ENCODE measurements at regions not wholly inside any gene's neighbourhood (a gene's known extent, or its start where the extent isn't known, plus 50 kb on each side); places are given as distances from the start of the nearest gene placed in this dataset.

GRCh38 chr4:57333684-57334083 lies 223.5 kb upstream of the IGFBP7 start:
- Histone ChIP-seq H3K27me3 (ENCODE audit: control insufficient read depth, insufficient read depth, low read length) (no peaks in the 10 kb centered on the region), H3K4me3 (ENCODE audit: low read depth, low read length) (no peak overlapping the region), H3K36me3 (ENCODE audit: control insufficient read depth, insufficient read depth, low read length) (no peaks in the 10 kb centered on the region)
- no peak for DNase-seq (ENCODE audit: low read depth)
- no peak for FAIRE-seq
- no peak for TF ChIP-seq CTCF (IDR thresholded peaks at IDR 0.05; ENCODE audit: insufficient read depth, low read length, severe bottlenecking)

GRCh38 chr4:57331959-57332358 lies 221.8 kb upstream of the IGFBP7 start:
- no peak for FAIRE-seq
- no peak for TF ChIP-seq CTCF (IDR thresholded peaks at IDR 0.05; ENCODE audit: insufficient read depth, low read length, severe bottlenecking)
- no peak for DNase-seq (ENCODE audit: low read depth)
- H3K4me3 ChIP-seq (ENCODE audit: low read depth, low read length): no peak overlapping the region
- no peaks in the 10 kb centered on the region for H3K36me3 ChIP-seq (ENCODE audit: control insufficient read depth, insufficient read depth, low read length)
- no peaks in the 10 kb centered on the region for H3K27me3 ChIP-seq (ENCODE audit: control insufficient read depth, insufficient read depth, low read length)

- FAIRE-seq (no peak), DNase-seq (ENCODE audit: low read depth) (no peak)
- TF ChIP-seq CTCF (IDR thresholded peaks at IDR 0.05; ENCODE audit: insufficient read depth, low read length, severe bottlenecking): no peak
- Histone ChIP-seq H3K36me3 (ENCODE audit: control insufficient read depth, insufficient read depth, low read length) (no peaks in the 10 kb centered on the region), H3K4me3 (ENCODE audit: low read depth, low read length) (no peak overlapping the region), H3K27me3 (ENCODE audit: control insufficient read depth, insufficient read depth, low read length) (no peaks in the 10 kb centered on the region)
These were observed 219.1 kb upstream of the IGFBP7 start for GRCh38 chr4:57329279-57329678.

- no peak for TF ChIP-seq CTCF (IDR thresholded peaks at IDR 0.05; ENCODE audit: insufficient read depth, low read length, severe bottlenecking)
- no peak overlapping the region for H3K4me3 ChIP-seq (ENCODE audit: low read depth, low read length)
- DNase-seq (ENCODE audit: low read depth): no peak
- H3K27me3 ChIP-seq (ENCODE audit: control insufficient read depth, insufficient read depth, low read length): no peaks in the 10 kb centered on the region
- H3K36me3 ChIP-seq (ENCODE audit: control insufficient read depth, insufficient read depth, low read length): no peaks in the 10 kb centered on the region
- no peak for FAIRE-seq
These were observed 214.6 kb upstream of the IGFBP7 start for GRCh38 chr4:57324673-57325307.

GRCh38 chr4:57320849-57321248 lies 210.7 kb upstream of the IGFBP7 start:
- FAIRE-seq: peak; percentile 13
- no peak overlapping the region for H3K4me3 ChIP-seq (ENCODE audit: low read depth, low read length)
- H3K27me3 ChIP-seq (ENCODE audit: control insufficient read depth, insufficient read depth, low read length): no peaks in the 10 kb centered on the region
- no peaks in the 10 kb centered on the region for H3K36me3 ChIP-seq (ENCODE audit: control insufficient read depth, insufficient read depth, low read length)
- TF ChIP-seq CTCF (IDR thresholded peaks at IDR 0.05; ENCODE audit: insufficient read depth, low read length, severe bottlenecking): no peak
- DNase-seq (ENCODE audit: low read depth): no peak

GRCh38 chr4:57320217-57320616 lies 210.0 kb upstream of the IGFBP7 start:
- no peaks in the 10 kb centered on the region for H3K36me3 ChIP-seq (ENCODE audit: control insufficient read depth, insufficient read depth, low read length)
- TF ChIP-seq CTCF (IDR thresholded peaks at IDR 0.05; ENCODE audit: insufficient read depth, low read length, severe bottlenecking): no peak
- DNase-seq (ENCODE audit: low read depth): no peak
- H3K4me3 ChIP-seq (ENCODE audit: low read depth, low read length): no peak overlapping the region
- FAIRE-seq: no peak
- H3K27me3 ChIP-seq (ENCODE audit: control insufficient read depth, insufficient read depth, low read length): no peaks in the 10 kb centered on the region
